ENCODE measurements at regions not wholly inside any gene's neighbourhood (a gene's known extent, or its start where the extent isn't known, plus 50 kb on each side); places are given as distances from the start of the nearest gene placed in this dataset.

DNA sequence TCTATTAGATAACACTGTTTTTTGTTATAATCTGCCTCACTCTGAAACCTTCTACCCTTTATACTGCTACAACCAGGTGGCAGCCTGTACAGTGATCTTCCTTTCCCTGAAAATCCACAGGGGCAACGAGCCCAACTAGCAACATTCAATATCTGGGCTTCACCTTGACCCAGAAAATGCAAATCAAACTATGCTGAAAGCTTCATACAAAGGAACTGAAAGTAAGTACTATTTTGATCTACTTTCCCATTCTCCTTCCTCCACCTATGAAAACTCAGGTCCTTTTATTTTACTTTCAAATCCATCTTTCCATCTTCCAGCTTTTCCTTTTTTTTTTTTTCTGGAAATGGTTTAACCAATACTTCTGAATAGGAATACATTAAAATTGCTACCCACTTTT lies 175.8 kb upstream of the CCDC150 start:
- Histone ChIP-seq H3K79me2 (ENCODE audit: low read length) (no peaks in the 10 kb centered on the region), H3K9me3 (ENCODE audit: insufficient read depth, low read length) (peaks cover 6% of the 10 kb centered on the region; the same call in 1 of the 2 replicates), H3K9ac (ENCODE audit: low read length) (no peak overlapping the region), H3K27ac (ENCODE audit: low read length) (no peak overlapping the region), H3K36me3 (replicated peaks; ENCODE audit: low read depth, low read length) (peaks cover 3% of the 10 kb centered on the region), H2AFZ (ENCODE audit: low read depth, low read length) (no peak overlapping the region), H3K4me1 (ENCODE audit: low read length) (peaks cover 23% of the 10 kb centered on the region), H3K4me3 (ENCODE audit: low read length) (no peak overlapping the region), H3K4me2 (ENCODE audit: low read length) (peak overlapping the region; percentile 57), H3K27me3 (ENCODE audit: low read depth, low read length) (peaks cover 5% of the 10 kb centered on the region), H4K20me1 (ENCODE audit: insufficient read depth, low read length) (no peaks in the 10 kb centered on the region)
- no peak for TF ChIP-seq CTCF (IDR thresholded peaks at IDR 0.05; ENCODE audit: low read depth, low read length)
- TF ChIP-seq EZH2phosphoT487 (IDR thresholded peaks at IDR 0.05; ENCODE audit: low read depth), result no peak

DNA sequence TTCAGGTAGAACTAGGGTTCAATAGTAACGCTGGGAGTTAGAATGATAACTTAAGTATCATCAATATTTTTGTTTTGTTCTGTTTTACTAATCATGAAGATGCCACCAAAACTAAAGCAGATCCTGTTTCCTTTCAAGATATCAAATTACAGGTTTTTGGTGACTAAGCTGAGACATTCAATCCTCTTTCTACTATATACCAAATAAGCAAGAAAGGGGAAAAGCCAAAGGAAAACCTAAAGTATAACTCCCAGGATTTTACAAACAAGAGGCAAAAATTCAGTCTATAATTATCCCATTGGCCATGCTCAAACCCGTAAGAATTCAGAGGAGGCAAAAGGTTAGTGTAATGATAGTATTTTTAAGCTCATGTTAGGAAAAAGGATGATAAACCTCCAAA lies 175.2 kb upstream of the CCDC150 start:
- Histone ChIP-seq H3K4me3 (ENCODE audit: low read length) (no peak overlapping the region), H3K9me3 (ENCODE audit: insufficient read depth, low read length) (peaks cover 6% of the 10 kb centered on the region; the same call in 1 of the 2 replicates), H3K27ac (ENCODE audit: low read length) (no peak overlapping the region), H3K27me3 (ENCODE audit: low read depth, low read length) (peaks cover 5% of the 10 kb centered on the region), H3K79me2 (ENCODE audit: low read length) (no peaks in the 10 kb centered on the region), H3K4me2 (ENCODE audit: low read length) (no peak overlapping the region), H3K36me3 (replicated peaks; ENCODE audit: low read depth, low read length) (peaks cover 3% of the 10 kb centered on the region), H3K9ac (ENCODE audit: low read length) (no peak overlapping the region), H3K4me1 (ENCODE audit: low read length) (peaks cover 22% of the 10 kb centered on the region), H2AFZ (ENCODE audit: low read depth, low read length) (no peak overlapping the region), H4K20me1 (ENCODE audit: insufficient read depth, low read length) (no peaks in the 10 kb centered on the region)
- TF ChIP-seq CTCF (IDR thresholded peaks at IDR 0.05; ENCODE audit: low read depth, low read length) (no peak), EZH2phosphoT487 (IDR thresholded peaks at IDR 0.05; ENCODE audit: low read depth) (no peak)

- H3K36me3 ChIP-seq (replicated peaks; ENCODE audit: low read depth, low read length), result peaks cover 3% of the 10 kb centered on the region
- no peak overlapping the region for H3K27ac ChIP-seq (ENCODE audit: low read length)
- peaks cover 6% of the 10 kb centered on the region; the same call in 1 of the 2 replicates for H3K9me3 ChIP-seq (ENCODE audit: insufficient read depth, low read length)
- TF ChIP-seq EZH2phosphoT487 (IDR thresholded peaks at IDR 0.05; ENCODE audit: low read depth) (no peak), CTCF (IDR thresholded peaks at IDR 0.05; ENCODE audit: low read depth, low read length) (no peak)
- no peaks in the 10 kb centered on the region for H3K27me3 ChIP-seq (ENCODE audit: low read depth, low read length)
- peaks cover 18% of the 10 kb centered on the region for H3K4me1 ChIP-seq (ENCODE audit: low read length)
- H3K4me3 ChIP-seq (ENCODE audit: low read length), result no peak overlapping the region
- H3K79me2 ChIP-seq (ENCODE audit: low read length), result no peaks in the 10 kb centered on the region
- no peak overlapping the region for H3K9ac ChIP-seq (ENCODE audit: low read length)
- H3K4me2 ChIP-seq (ENCODE audit: low read length), result no peak overlapping the region
- no peaks in the 10 kb centered on the region for H4K20me1 ChIP-seq (ENCODE audit: insufficient read depth, low read length)
- H2AFZ ChIP-seq (ENCODE audit: low read depth, low read length), result no peak overlapping the region
Measured at GRCh38 chr2:196466581-196466980, 172.9 kb upstream of the CCDC150 start.

- Histone ChIP-seq H3K79me2 (ENCODE audit: low read length) (no peaks in the 10 kb centered on the region), H4K20me1 (ENCODE audit: insufficient read depth, low read length) (no peaks in the 10 kb centered on the region), H2AFZ (ENCODE audit: low read depth, low read length) (no peak overlapping the region), H3K27ac (ENCODE audit: low read length) (no peak overlapping the region), H3K4me3 (ENCODE audit: low read length) (no peak overlapping the region), H3K4me1 (ENCODE audit: low read length) (peaks cover 13% of the 10 kb centered on the region), H3K4me2 (ENCODE audit: low read length) (no peak overlapping the region), H3K9ac (ENCODE audit: low read length) (no peak overlapping the region), H3K36me3 (replicated peaks; ENCODE audit: low read depth, low read length) (no peaks in the 10 kb centered on the region), H3K27me3 (ENCODE audit: low read depth, low read length) (no peaks in the 10 kb centered on the region), H3K9me3 (ENCODE audit: insufficient read depth, low read length) (no peaks in the 10 kb centered on the region)
- peak; percentile 54 for TF ChIP-seq CTCF (IDR thresholded peaks at IDR 0.05; ENCODE audit: low read depth, low read length)
- TF ChIP-seq EZH2phosphoT487 (IDR thresholded peaks at IDR 0.05; ENCODE audit: low read depth), result no peak
Measured at GRCh38 chr2:196468394-196468793, 171.1 kb upstream of the CCDC150 start.

All from OCI-LY3 (cell line).